Erythroblast (primary cell): ENCODE measurements at regions not wholly inside any gene's neighbourhood (a gene's known extent, or its start where the extent isn't known, plus 50 kb on each side); places are given as distances from the start of the nearest gene placed in this dataset.

Experiments
- GATA1 ChIP-seq: IDR thresholded peaks from 2 replicates; pipeline ENCODE4 v1.6.1; 2011; ENCODE audit warnings: low read depth, mild to moderate bottlenecking, control low read depth, low read length, moderate library complexity
- POLR2A ChIP-seq: IDR thresholded peaks from 2 replicates; pipeline ENCODE4 v1.6.1; 2011; ENCODE audit warnings: mild to moderate bottlenecking, low read length

GRCh38 chr2:7846607-7847006 is 835.2 kb upstream of the ID2 start:
- no peak for TF ChIP-seq POLR2A
- TF ChIP-seq GATA1: no peak
